ENCODE measurements at regions not wholly inside any gene's neighbourhood (a gene's known extent, or its start where the extent isn't known, plus 50 kb on each side); places are given as distances from the start of the nearest gene placed in this dataset.

DNA sequence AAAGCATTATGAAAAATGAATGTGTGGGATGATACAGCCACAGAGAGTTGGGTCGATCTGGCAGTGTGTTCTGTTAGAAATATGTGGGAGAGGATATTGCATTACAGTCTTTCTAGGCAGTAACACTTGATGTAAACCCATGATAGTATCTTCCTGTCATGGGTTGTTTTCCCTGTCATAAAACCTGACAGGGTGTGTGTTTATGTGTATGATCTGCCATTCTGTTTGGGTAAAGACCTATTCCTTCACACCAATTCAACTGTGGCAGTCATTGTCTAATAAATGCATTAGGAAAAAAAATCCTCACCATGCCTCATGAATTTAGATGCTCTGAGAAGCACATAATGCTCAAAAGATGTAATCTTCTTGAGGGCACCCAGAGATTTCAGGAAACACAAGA lies 501.7 kb downstream of the CDY2B start:
- RAD21 ChIA-PET (ENCODE audit: low non-redundant PET in 1 of 2, low total read pairs in 2 of 2, uncharacterized antibody in 2 of 2, unreplicated experiment in 2 of 2), result no interaction called here
- no peaks in the 10 kb centered on the region for H3K4me1 ChIP-seq (ENCODE audit: control insufficient read depth in 1 of 2, insufficient read depth in 2 of 2, low read length in 2 of 2)
- no peak for ATAC-seq
- no peaks in the 10 kb centered on the region for H3K9me2 ChIP-seq (ENCODE audit: insufficient read depth)
- no TSS peak for BruUV-seq (replicated peaks)
- CTCF ChIA-PET, result no interaction called here
- no peak overlapping the region for H3K27ac ChIP-seq (ENCODE audit: low read depth, low read length)
- H3K36me3 ChIP-seq (ENCODE audit: control insufficient read depth in 1 of 2, insufficient read depth in 2 of 2, low read length in 2 of 2), result no peaks in the 10 kb centered on the region
- no peak for TF ChIP-seq ZFX (IDR thresholded peaks at IDR 0.05)
- no peak for TF ChIP-seq EGR1 (IDR thresholded peaks at IDR 0.05; ENCODE audit: low read depth)
- no peak for TF ChIP-seq ZNF274 (IDR thresholded peaks at IDR 0.05; ENCODE audit: low read depth, low read length)
- no peak for TF ChIP-seq ELF1 (IDR thresholded peaks at IDR 0.05; ENCODE audit: borderline replicate concordance, low read depth)
- no peak for TF ChIP-seq POLR2A (IDR thresholded peaks at IDR 0.05; ENCODE audit: borderline replicate concordance, extremely low read depth, insufficient read depth, insufficient read length)
- TF ChIP-seq RAD21 (IDR thresholded peaks at IDR 0.05; ENCODE audit: low read depth), result no peak
- TF ChIP-seq CBX3 (IDR thresholded peaks at IDR 0.05; ENCODE audit: low read depth), result no peak
- TF ChIP-seq, protein P1, sequence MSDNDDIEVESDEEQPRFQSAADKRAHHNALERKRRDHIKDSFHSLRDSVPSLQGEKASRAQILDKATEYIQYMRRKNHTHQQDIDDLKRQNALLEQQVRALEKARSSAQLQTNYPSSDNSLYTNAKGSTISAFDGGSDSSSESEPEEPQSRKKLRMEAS (IDR thresholded peaks at IDR 0.05), result no peak
- TF ChIP-seq SRF (IDR thresholded peaks at IDR 0.05; ENCODE audit: low read depth), result no peak
- TF ChIP-seq, protein P2, sequence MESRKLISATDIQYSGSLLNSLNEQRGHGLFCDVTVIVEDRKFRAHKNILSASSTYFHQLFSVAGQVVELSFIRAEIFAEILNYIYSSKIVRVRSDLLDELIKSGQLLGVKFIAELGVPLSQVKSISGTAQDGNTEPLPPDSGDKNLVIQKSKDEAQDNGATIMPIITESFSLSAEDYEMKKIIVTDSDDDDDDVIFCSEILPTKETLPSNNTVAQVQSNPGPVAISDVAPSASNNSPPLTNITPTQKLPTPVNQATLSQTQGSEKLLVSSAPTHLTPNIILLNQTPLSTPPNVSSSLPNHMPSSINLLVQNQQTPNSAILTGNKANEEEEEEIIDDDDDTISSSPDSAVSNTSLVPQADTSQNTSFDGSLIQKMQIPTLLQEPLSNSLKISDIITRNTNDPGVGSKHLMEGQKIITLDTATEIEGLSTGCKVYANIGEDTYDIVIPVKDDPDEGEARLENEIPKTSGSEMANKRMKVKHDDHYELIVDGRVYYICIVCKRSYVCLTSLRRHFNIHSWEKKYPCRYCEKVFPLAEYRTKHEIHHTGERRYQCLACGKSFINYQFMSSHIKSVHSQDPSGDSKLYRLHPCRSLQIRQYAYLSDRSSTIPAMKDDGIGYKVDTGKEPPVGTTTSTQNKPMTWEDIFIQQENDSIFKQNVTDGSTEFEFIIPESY (IDR thresholded peaks at IDR 0.05; ENCODE audit: extremely low read depth, insufficient replicate concordance, low read length), result no peak
- TF ChIP-seq EZH2 (IDR thresholded peaks at IDR 0.05), result no peak
- intact Hi-C loops (cut with micrococcal nuclease), result no loop called here
- no peak overlapping the region for H3K4me2 ChIP-seq (ENCODE audit: low read length)
- DNase-seq (ENCODE audit: low read depth, low spot score), result no peak
- POLR2A ChIA-PET, result no interaction called here
- H4K20me1 ChIP-seq (ENCODE audit: insufficient read depth), result no peaks in the 10 kb centered on the region
- no peak overlapping the region for H3K4me3 ChIP-seq (replicated peaks in 1 of 2; ENCODE audit: low read depth in 1 of 2, low read length in 2 of 2)
- H2AFZ ChIP-seq (ENCODE audit: low read depth, low read length, poor library complexity, severe bottlenecking), result no peak overlapping the region
- H3K9me3 ChIP-seq (ENCODE audit: control insufficient read depth in 1 of 2, insufficient read depth in 1 of 2, low read depth in 1 of 2, low read length in 2 of 2), result no peaks in the 10 kb centered on the region
- H3K27me3 ChIP-seq (ENCODE audit: insufficient read depth, low read length), result no peaks in the 10 kb centered on the region
- no peaks in the 10 kb centered on the region for H3K79me2 ChIP-seq (ENCODE audit: insufficient read depth, low read length)
- no peak overlapping the region for H3K9ac ChIP-seq (ENCODE audit: low read length)
